ENCODE measurements at regions not wholly inside any gene's neighbourhood (a gene's known extent, or its start where the extent isn't known, plus 50 kb on each side); places are given as distances from the start of the nearest gene placed in this dataset.

DNA sequence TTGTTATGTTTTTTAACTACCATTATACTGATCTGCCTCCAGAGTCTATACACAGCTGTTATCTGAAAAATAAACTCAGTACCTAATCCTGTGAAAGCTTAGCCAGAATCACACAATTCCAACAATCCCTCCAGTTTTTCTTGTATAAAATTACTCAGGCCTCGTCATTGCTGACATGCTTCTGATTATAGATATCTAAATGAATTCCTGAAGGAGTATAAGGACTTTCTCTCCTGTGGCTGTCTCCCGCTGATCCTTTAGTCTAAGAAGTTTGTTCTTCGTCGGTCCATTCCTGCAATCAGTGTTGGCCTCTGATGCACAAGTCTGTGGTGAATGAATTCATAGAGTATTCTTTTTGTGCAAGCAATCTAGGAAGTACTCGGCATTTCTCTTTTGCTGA lies 288.9 kb upstream of the SEMA3C start:
- TF ChIP-seq YY1 (IDR thresholded peaks at IDR 0.05; ENCODE audit: low read depth): no peak
- TF ChIP-seq EGR1 (IDR thresholded peaks at IDR 0.05): no peak
- TF ChIP-seq TAF1 (IDR thresholded peaks at IDR 0.05; ENCODE audit: low read depth): no peak
- TF ChIP-seq FOXM1 (IDR thresholded peaks at IDR 0.05; ENCODE audit: borderline replicate concordance, low read depth): no peak
- no peak for TF ChIP-seq RAD21 (IDR thresholded peaks at IDR 0.05; ENCODE audit: low read depth)
- no peak for TF ChIP-seq TEAD4 (IDR thresholded peaks at IDR 0.05)
- TF ChIP-seq EP300 (IDR thresholded peaks at IDR 0.05; ENCODE audit: borderline replicate concordance): no peak
- TF ChIP-seq, protein P1, sequence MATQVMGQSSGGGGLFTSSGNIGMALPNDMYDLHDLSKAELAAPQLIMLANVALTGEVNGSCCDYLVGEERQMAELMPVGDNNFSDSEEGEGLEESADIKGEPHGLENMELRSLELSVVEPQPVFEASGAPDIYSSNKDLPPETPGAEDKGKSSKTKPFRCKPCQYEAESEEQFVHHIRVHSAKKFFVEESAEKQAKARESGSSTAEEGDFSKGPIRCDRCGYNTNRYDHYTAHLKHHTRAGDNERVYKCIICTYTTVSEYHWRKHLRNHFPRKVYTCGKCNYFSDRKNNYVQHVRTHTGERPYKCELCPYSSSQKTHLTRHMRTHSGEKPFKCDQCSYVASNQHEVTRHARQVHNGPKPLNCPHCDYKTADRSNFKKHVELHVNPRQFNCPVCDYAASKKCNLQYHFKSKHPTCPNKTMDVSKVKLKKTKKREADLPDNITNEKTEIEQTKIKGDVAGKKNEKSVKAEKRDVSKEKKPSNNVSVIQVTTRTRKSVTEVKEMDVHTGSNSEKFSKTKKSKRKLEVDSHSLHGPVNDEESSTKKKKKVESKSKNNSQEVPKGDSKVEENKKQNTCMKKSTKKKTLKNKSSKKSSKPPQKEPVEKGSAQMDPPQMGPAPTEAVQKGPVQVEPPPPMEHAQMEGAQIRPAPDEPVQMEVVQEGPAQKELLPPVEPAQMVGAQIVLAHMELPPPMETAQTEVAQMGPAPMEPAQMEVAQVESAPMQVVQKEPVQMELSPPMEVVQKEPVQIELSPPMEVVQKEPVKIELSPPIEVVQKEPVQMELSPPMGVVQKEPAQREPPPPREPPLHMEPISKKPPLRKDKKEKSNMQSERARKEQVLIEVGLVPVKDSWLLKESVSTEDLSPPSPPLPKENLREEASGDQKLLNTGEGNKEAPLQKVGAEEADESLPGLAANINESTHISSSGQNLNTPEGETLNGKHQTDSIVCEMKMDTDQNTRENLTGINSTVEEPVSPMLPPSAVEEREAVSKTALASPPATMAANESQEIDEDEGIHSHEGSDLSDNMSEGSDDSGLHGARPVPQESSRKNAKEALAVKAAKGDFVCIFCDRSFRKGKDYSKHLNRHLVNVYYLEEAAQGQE (IDR thresholded peaks at IDR 0.05; ENCODE audit: low read depth): no peak

Measured in Ishikawa (cell line).